ENCODE measurements at regions not wholly inside any gene's neighbourhood (a gene's known extent, or its start where the extent isn't known, plus 50 kb on each side); places are given as distances from the start of the nearest gene placed in this dataset.

DNA sequence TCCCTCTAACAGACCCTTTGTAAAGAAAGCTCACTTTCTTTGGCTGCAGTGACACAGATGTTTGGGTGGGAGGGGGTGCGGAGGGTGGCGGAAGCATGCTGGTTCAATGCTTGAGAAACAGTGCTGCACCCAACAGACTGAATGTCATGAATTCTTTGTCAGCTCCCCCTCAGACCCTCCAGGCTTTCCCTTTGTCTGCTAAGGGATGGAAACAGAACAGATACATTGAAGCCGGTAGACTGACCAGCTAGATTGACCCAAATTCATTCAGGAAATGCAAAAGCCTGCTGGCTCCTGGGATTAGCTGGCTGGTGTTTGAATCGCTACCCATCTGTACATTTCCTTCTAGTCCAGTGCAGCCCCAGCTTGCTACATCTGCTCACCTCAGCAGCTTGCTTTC lies 90.8 kb upstream of the PAK3 start:
- WGBS, 4 donors = 69 to 86% (median 74%) methylated on average over 2 to 4 of the region's 4 CpGs
- no peak overlapping the region for H3K27ac ChIP-seq
- intact Hi-C loops (cut with DNase I) = no loop called here
- H3K9me3 ChIP-seq (replicated peaks in 1 of 3) = no peaks in the 10 kb centered on the region
- no peak for DNase-seq
- H3K4me1 ChIP-seq (replicated peaks in 1 of 2) = no peaks in the 10 kb centered on the region
- TF ChIP-seq POLR2A (IDR thresholded peaks at IDR 0.05) = no peak
- TF ChIP-seq, protein P1, sequence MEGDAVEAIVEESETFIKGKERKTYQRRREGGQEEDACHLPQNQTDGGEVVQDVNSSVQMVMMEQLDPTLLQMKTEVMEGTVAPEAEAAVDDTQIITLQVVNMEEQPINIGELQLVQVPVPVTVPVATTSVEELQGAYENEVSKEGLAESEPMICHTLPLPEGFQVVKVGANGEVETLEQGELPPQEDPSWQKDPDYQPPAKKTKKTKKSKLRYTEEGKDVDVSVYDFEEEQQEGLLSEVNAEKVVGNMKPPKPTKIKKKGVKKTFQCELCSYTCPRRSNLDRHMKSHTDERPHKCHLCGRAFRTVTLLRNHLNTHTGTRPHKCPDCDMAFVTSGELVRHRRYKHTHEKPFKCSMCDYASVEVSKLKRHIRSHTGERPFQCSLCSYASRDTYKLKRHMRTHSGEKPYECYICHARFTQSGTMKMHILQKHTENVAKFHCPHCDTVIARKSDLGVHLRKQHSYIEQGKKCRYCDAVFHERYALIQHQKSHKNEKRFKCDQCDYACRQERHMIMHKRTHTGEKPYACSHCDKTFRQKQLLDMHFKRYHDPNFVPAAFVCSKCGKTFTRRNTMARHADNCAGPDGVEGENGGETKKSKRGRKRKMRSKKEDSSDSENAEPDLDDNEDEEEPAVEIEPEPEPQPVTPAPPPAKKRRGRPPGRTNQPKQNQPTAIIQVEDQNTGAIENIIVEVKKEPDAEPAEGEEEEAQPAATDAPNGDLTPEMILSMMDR (IDR thresholded peaks at IDR 0.05) = no peak
- H3K36me3 ChIP-seq (replicated peaks in 1 of 2) = no peaks in the 10 kb centered on the region
- no peak overlapping the region for H3K4me3 ChIP-seq
- H3K27me3 ChIP-seq = peaks cover 15% of the 10 kb centered on the region

DNA sequence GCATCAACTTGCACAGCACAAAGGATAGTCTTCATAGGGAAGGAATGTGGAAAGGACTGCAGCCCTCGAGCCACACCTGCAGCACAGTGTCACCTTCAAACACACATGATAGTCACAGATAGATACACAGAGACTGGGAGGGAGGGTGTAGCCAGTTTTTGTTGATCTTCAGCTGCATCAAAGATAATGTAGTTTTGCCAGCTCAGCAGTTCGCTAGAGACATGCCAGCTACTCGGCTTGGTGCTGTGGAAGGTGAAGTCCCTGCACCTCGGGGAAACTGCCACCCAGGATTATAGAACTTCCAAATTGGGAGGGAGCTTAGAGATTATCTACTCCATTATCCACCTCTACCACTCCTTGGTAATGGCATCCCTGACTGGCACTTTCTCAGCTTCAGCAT lies 92.9 kb upstream of the PAK3 start:
- no peaks in the 10 kb centered on the region for H3K4me1 ChIP-seq (replicated peaks in 1 of 2)
- H3K27ac ChIP-seq = no peak overlapping the region
- H3K4me3 ChIP-seq = no peak overlapping the region
- TF ChIP-seq, protein P1 (IDR thresholded peaks at IDR 0.05) = no peak
- no peak for TF ChIP-seq POLR2A (IDR thresholded peaks at IDR 0.05)
- DNase-seq = no peak
- no peaks in the 10 kb centered on the region for H3K9me3 ChIP-seq (replicated peaks in 1 of 3)
- intact Hi-C loops (cut with DNase I) = no loop called here
- 0 to 73% (median 69%) methylated on average over 1 to 4 of the region's 4 CpGs for WGBS, 4 donors
- peaks cover 28% of the 10 kb centered on the region for H3K27me3 ChIP-seq
- no peaks in the 10 kb centered on the region for H3K36me3 ChIP-seq (replicated peaks in 1 of 2)

DNA sequence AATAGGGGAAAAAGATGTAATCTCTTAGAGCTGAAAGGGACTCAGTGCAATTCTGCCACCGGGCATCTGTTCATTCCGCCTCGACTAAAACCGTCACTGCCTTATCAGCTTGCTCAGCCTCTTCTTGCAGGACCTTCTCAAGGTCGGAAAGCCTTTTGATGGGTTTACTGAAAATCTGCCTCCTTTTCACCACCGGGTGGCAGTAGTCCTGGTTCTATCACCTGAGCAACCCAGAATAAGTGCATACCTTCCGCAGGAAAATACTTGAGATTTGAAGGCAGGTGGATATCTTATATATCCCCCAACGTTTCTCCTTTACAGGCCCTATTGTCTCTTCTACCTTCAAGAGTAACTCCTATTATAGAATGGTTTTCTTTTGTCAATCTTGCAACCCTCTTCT lies 103.4 kb upstream of the PAK3 start:
- H3K27ac ChIP-seq = no peak overlapping the region
- H3K4me3 ChIP-seq = no peak overlapping the region
- no peaks in the 10 kb centered on the region for H3K36me3 ChIP-seq (replicated peaks in 1 of 2)
- WGBS, 4 donors = 7 to 21% (median 12%) methylated on average over 5 to 8 of the region's 8 CpGs
- intact Hi-C loops (cut with DNase I) = loop anchor here in 1 of 2 donors (10.0 kb wide), 1 partner anchor 102 kb away; the partner anchor contains the start of gene PAK3
- H3K27me3 ChIP-seq = peaks cover 5% of the 10 kb centered on the region
- peak in 5 of 7 donors; percentile 17 to 55 (median 23) for DNase-seq
- no peak for TF ChIP-seq POLR2A (IDR thresholded peaks at IDR 0.05)
- TF ChIP-seq, protein P1 (IDR thresholded peaks at IDR 0.05) = peak in 4 of 6 experiments; percentile 17 to 39 (median 36)
- H3K9me3 ChIP-seq (replicated peaks in 1 of 3) = no peaks in the 10 kb centered on the region
- no peaks in the 10 kb centered on the region for H3K4me1 ChIP-seq (replicated peaks in 1 of 2)

DNA sequence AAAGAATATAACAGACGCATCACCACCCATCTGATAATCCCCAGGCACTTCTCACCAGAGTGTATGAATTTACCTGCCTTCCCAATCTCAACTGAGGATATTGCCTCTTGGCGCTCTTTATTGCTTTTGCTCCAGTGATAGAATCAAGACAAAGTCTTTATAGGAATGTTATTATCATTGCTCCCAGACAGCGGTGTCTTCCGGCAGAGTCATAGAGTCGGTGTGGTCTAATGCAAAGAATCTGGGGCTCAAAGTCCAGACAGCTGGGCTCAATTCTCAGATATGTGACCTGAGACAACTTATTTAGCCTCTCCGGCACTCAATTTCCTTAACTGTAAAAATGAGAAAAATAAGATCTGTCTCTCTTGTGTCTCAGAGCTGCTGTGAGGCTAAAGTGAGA lies 106.1 kb upstream of the PAK3 start:
- Histone ChIP-seq H3K27me3 (peaks cover 6% of the 10 kb centered on the region), H3K36me3 (replicated peaks in 1 of 2) (no peaks in the 10 kb centered on the region), H3K9me3 (replicated peaks in 1 of 3) (no peaks in the 10 kb centered on the region), H3K4me3 (no peak overlapping the region), H3K27ac (no peak overlapping the region), H3K4me1 (replicated peaks in 1 of 2) (no peaks in the 10 kb centered on the region)
- 78 to 91% (median 84%) methylated on average over 5 to 6 of the region's 6 CpGs for WGBS, 4 donors
- no peak for DNase-seq
- TF ChIP-seq POLR2A (IDR thresholded peaks at IDR 0.05) = no peak
- TF ChIP-seq, protein P1 (IDR thresholded peaks at IDR 0.05) = no peak
- intact Hi-C loops (cut with DNase I) = loop anchor here in 1 of 2 donors (10.0 kb wide), 1 partner anchor 105 kb away; the partner anchor contains the start of gene PAK3

All from adrenal gland (tissue), 9 donors.